ENCODE measurements at regions not wholly inside any gene's neighbourhood (a gene's known extent, or its start where the extent isn't known, plus 50 kb on each side); places are given as distances from the start of the nearest gene placed in this dataset.

- 49% methylated on average over 5 of the region's 5 CpGs for WGBS (ENCODE audit: missing lambda C conversion rate)
- no peak for FAIRE-seq
- no peak overlapping the region for H3K27ac ChIP-seq
- H3K4me1 ChIP-seq: no peaks in the 10 kb centered on the region
- H3K4me3 ChIP-seq: no peak overlapping the region
- CTCF ChIA-PET: no interaction called here
- DNase-seq (ENCODE audit: low read depth in 1 of 2, low spot score in 1 of 2): no peak
- no peak overlapping the region for H3K4me2 ChIP-seq
- no peak for TF ChIP-seq SREBF2 (IDR thresholded peaks at IDR 0.05)
- no peak for TF ChIP-seq REST (IDR thresholded peaks at IDR 0.05)
- TF ChIP-seq FOSL2 (IDR thresholded peaks at IDR 0.05): no peak
- no peak for TF ChIP-seq FOSL2 (CRISPR knock-in tag; IDR thresholded peaks at IDR 0.05)
- TF ChIP-seq NR3C1 (IDR thresholded peaks at IDR 0.05): no peak
- TF ChIP-seq CEBPB (IDR thresholded peaks at IDR 0.05): no peak
- no peak for TF ChIP-seq ESRRA (IDR thresholded peaks at IDR 0.05; ENCODE audit: borderline replicate concordance, low read length)
- TF ChIP-seq MAFK (IDR thresholded peaks at IDR 0.05; ENCODE audit: partially characterized antibody): no peak
- POLR2A ChIA-PET: no interaction called here
- ATAC-seq: no peak
- H3K9me3 ChIP-seq: no peaks in the 10 kb centered on the region; the same call in 2 of the 3 replicates
These were observed 345.5 kb upstream of the FSIP2 start for GRCh38 chr2:185393091-185393490.

GRCh38 chr2:185402474-185402873 is 336.1 kb upstream of the FSIP2 start:
- Histone ChIP-seq H3K9me3 (no peaks in the 10 kb centered on the region), H3K27ac (no peak overlapping the region), H3K4me1 (no peaks in the 10 kb centered on the region), H3K4me2 (no peak overlapping the region), H3K4me3 (no peak overlapping the region)
- FAIRE-seq (no peak), DNase-seq (ENCODE audit: low read depth in 1 of 2, low spot score in 1 of 2) (no peak), ATAC-seq (no peak)
- TF ChIP-seq ZNF302 (CRISPR knock-in tag; IDR thresholded peaks at IDR 0.05) (no peak), NR3C1 (IDR thresholded peaks at IDR 0.05) (no peak), HDAC2 (IDR thresholded peaks at IDR 0.05) (no peak), RAD21 (conservative IDR thresholded peaks at IDR 0.05 in 1 of 2, IDR thresholded peaks at IDR 0.05 in 1 of 2) (no peak), CHD4 (IDR thresholded peaks at IDR 0.05; ENCODE audit: borderline replicate concordance) (no peak), ZC3H11A (IDR thresholded peaks at IDR 0.05) (no peak), BHLHE40 (IDR thresholded peaks at IDR 0.05; ENCODE audit: low read depth, low read length) (no peak), FOXS1 (CRISPR knock-in tag; IDR thresholded peaks at IDR 0.05) (no peak), HOXA7 (CRISPR knock-in tag; IDR thresholded peaks at IDR 0.05) (no peak), TP53 (CRISPR knock-in tag; IDR thresholded peaks at IDR 0.05) (no peak), CTCF (IDR thresholded peaks at IDR 0.05) (no peak), RCOR1 (IDR thresholded peaks at IDR 0.05; ENCODE audit: low read depth, low read length) (no peak), BCL3 (IDR thresholded peaks at IDR 0.05) (no peak), CHD2 (IDR thresholded peaks at IDR 0.05; ENCODE audit: low read length, partially characterized antibody) (no peak), SMC3 (IDR thresholded peaks at IDR 0.05) (no peak), MAX (IDR thresholded peaks at IDR 0.05) (no peak), FOSL2 (IDR thresholded peaks at IDR 0.05) (no peak), FOSL2 (CRISPR knock-in tag; IDR thresholded peaks at IDR 0.05) (no peak), NPAS2 (CRISPR knock-in tag; IDR thresholded peaks at IDR 0.05; ENCODE audit: borderline replicate concordance) (no peak)
- WGBS (ENCODE audit: missing lambda C conversion rate): 11% methylated on average over 1 of the region's 1 CpG
- CTCF ChIA-PET: no interaction called here
- POLR2A ChIA-PET: no interaction called here

Data from A549 (cell line).